ENCODE measurements at regions not wholly inside any gene's neighbourhood (a gene's known extent, or its start where the extent isn't known, plus 50 kb on each side); places are given as distances from the start of the nearest gene placed in this dataset.

- H3K4me1 Mint-ChIP-seq (ENCODE audit: unreplicated experiment) = peaks cover 6% of the 10 kb centered on the region
- no peaks in the 10 kb centered on the region for H3K9me3 Mint-ChIP-seq (ENCODE audit: unreplicated experiment)
- H3K4me3 Mint-ChIP-seq (ENCODE audit: unreplicated experiment) = no peak overlapping the region
- H3K27me3 Mint-ChIP-seq (ENCODE audit: unreplicated experiment) = peaks cover 2% of the 10 kb centered on the region
- no peaks in the 10 kb centered on the region for H3K36me3 Mint-ChIP-seq (ENCODE audit: low read depth, unreplicated experiment)
- no peak overlapping the region for H3K27ac Mint-ChIP-seq (ENCODE audit: unreplicated experiment)
- DNase-seq (ENCODE audit: low spot score) = no peak
- TF ChIP-seq CTCF (IDR thresholded peaks at IDR 0.05; ENCODE audit: unreplicated experiment) = no peak
Measured at GRCh38 chr6:155970876-155971708, 515.5 kb upstream of the NOX3 start.

- H3K4me3 Mint-ChIP-seq (ENCODE audit: unreplicated experiment) = no peak overlapping the region
- H3K27ac Mint-ChIP-seq (ENCODE audit: unreplicated experiment) = no peak overlapping the region
- DNase-seq (ENCODE audit: low spot score) = no peak
- TF ChIP-seq CTCF (IDR thresholded peaks at IDR 0.05; ENCODE audit: unreplicated experiment) = no peak
- H3K36me3 Mint-ChIP-seq (ENCODE audit: low read depth, unreplicated experiment) = no peaks in the 10 kb centered on the region
- H3K9me3 Mint-ChIP-seq (ENCODE audit: unreplicated experiment) = no peaks in the 10 kb centered on the region
- H3K4me1 Mint-ChIP-seq (ENCODE audit: unreplicated experiment) = peaks cover 4% of the 10 kb centered on the region
- H3K27me3 Mint-ChIP-seq (ENCODE audit: unreplicated experiment) = peaks cover 2% of the 10 kb centered on the region
Measured at GRCh38 chr6:155970472-155970871, 514.8 kb upstream of the NOX3 start.

GRCh38 chr6:155968921-155969320 lies 513.3 kb upstream of the NOX3 start:
- H3K9me3 Mint-ChIP-seq (ENCODE audit: unreplicated experiment) = no peaks in the 10 kb centered on the region
- H3K36me3 Mint-ChIP-seq (ENCODE audit: low read depth, unreplicated experiment) = no peaks in the 10 kb centered on the region

GRCh38 chr6:155967322-155967721 lies 511.7 kb upstream of the NOX3 start:
- TF ChIP-seq CTCF (IDR thresholded peaks at IDR 0.05; ENCODE audit: unreplicated experiment) = no peak
- Mint-ChIP-seq H3K36me3 (ENCODE audit: low read depth, unreplicated experiment) (no peaks in the 10 kb centered on the region), H3K4me1 (ENCODE audit: unreplicated experiment) (peaks cover 4% of the 10 kb centered on the region), H3K27ac (ENCODE audit: unreplicated experiment) (no peak overlapping the region), H3K4me3 (ENCODE audit: unreplicated experiment) (no peak overlapping the region), H3K9me3 (ENCODE audit: unreplicated experiment) (no peaks in the 10 kb centered on the region), H3K27me3 (ENCODE audit: unreplicated experiment) (no peaks in the 10 kb centered on the region)
- no peak for DNase-seq (ENCODE audit: low spot score)

More at GRCh38 chr6:155968921-155969320, 513.3 kb upstream of the NOX3 start:
- Mint-ChIP-seq H3K4me1 (ENCODE audit: unreplicated experiment) (peaks cover 4% of the 10 kb centered on the region), H3K27ac (ENCODE audit: unreplicated experiment) (no peak overlapping the region), H3K4me3 (ENCODE audit: unreplicated experiment) (no peak overlapping the region), H3K27me3 (ENCODE audit: unreplicated experiment) (no peaks in the 10 kb centered on the region)
- TF ChIP-seq CTCF (IDR thresholded peaks at IDR 0.05; ENCODE audit: unreplicated experiment) = no peak
- no peak for DNase-seq (ENCODE audit: low spot score)

- no peaks in the 10 kb centered on the region for H3K4me1 Mint-ChIP-seq (ENCODE audit: unreplicated experiment)
- H3K36me3 Mint-ChIP-seq (ENCODE audit: low read depth, unreplicated experiment) = peaks cover 6% of the 10 kb centered on the region
- H3K9me3 Mint-ChIP-seq (ENCODE audit: unreplicated experiment) = no peaks in the 10 kb centered on the region
- no peak overlapping the region for H3K4me3 Mint-ChIP-seq (ENCODE audit: unreplicated experiment)
- no peak for TF ChIP-seq CTCF (IDR thresholded peaks at IDR 0.05; ENCODE audit: unreplicated experiment)
- no peaks in the 10 kb centered on the region for H3K27me3 Mint-ChIP-seq (ENCODE audit: unreplicated experiment)
- no peak for DNase-seq (ENCODE audit: low spot score)
- H3K27ac Mint-ChIP-seq (ENCODE audit: unreplicated experiment) = no peak overlapping the region
Measured at GRCh38 chr6:155964544-155964943, 508.9 kb upstream of the NOX3 start.

Measured in endothelial cell (in vitro differentiated cells).